IMR-90 (cell line): ENCODE measurements at regions not wholly inside any gene's neighbourhood (a gene's known extent, or its start where the extent isn't known, plus 50 kb on each side); places are given as distances from the start of the nearest gene placed in this dataset.

Experiments used
- ATAC-seq: fragments of 200-7000 bp; cut with Tn5 transposase; 2 replicates; pipeline ENCODE4 v1.9.1; 2020; ENCODE audit warnings: low read depth, mild to moderate bottlenecking, moderate library complexity
- BruUV-seq: library from RNA; stranded (reverse); fragments of 400-500 nt; replicated peaks from 2 replicates; lab custom pipeline; 2021; lab: Mats Ljungman, UMichigan
- CTCF ChIA-PET: fragments of 300-600 bp; formaldehyde crosslinking; extraction: SDS; loops from one replicate; lab custom pipeline; 2021; ENCODE audit warnings: antibody characterized with exemption; lab: Yijun Ruan, JAX
- POLR2A ChIA-PET: fragments of 300-600 bp; sonication (Branson Sonifier 250); formaldehyde crosslinking; loops from one replicate; lab custom pipeline; 2022; ENCODE audit warnings: antibody characterized with exemption; ENCODE audit not compliant: unreplicated experiment; lab: Charles Lee
- DNase-seq: peaks from one replicate; pipeline ENCODE4 v3.0.0; 2013
- H2AFZ ChIP-seq: replicated peaks from 2 replicates; pipeline ENCODE3; 2013; ENCODE audit warnings: low read length, mild to moderate bottlenecking; ENCODE audit not compliant: poor library complexity
- H2AK5ac ChIP-seq: 2 replicates; pipeline ENCODE4 v1.6.1; 2013; ENCODE audit warnings: low read depth, low read length, inconsistent platforms
- H2AK9ac ChIP-seq: replicated peaks from 2 replicates; pipeline ENCODE3; 2013; ENCODE audit warnings: mild to moderate bottlenecking, low read depth, low read length, moderate library complexity; ENCODE audit not compliant: poor library complexity
- H2BK120ac ChIP-seq: 2 replicates; pipeline ENCODE4 v1.6.1; 2013; ENCODE audit warnings: low read depth, low read length, inconsistent platforms
- H2BK15ac ChIP-seq: 3 replicates; pipeline ENCODE4 v1.6.1; 2013; ENCODE audit warnings: low read depth, low read length, inconsistent platforms
- H2BK20ac ChIP-seq: 2 replicates; pipeline ENCODE4 v1.6.1; 2013; ENCODE audit warnings: low read depth, mild to moderate bottlenecking, inconsistent platforms, low read length, moderate library complexity
- H2BK5ac ChIP-seq: 2 replicates; pipeline ENCODE4 v1.6.1; 2013; ENCODE audit warnings: mild to moderate bottlenecking, low read depth, low read length, inconsistent platforms; ENCODE audit not compliant: poor library complexity, severe bottlenecking
- H3K14ac ChIP-seq: replicated peaks from 2 replicates; pipeline ENCODE4 v1.6.1; 2013; ENCODE audit warnings: low read depth, low read length, inconsistent platforms
- H3K18ac ChIP-seq: 2 replicates; pipeline ENCODE4 v1.6.1; 2013; ENCODE audit warnings: low read depth, low read length, control low read depth
- H3K23ac ChIP-seq: 2 replicates; pipeline ENCODE4 v1.6.1; 2013; ENCODE audit warnings: low read depth, low read length, inconsistent platforms
- H3K27ac ChIP-seq: 2 replicates; pipeline ENCODE4 v1.5.1; 2013; ENCODE audit warnings: mild to moderate bottlenecking, control low read depth, low read length; ENCODE audit not compliant: insufficient read depth
- H3K27me3 ChIP-seq: 2 replicates; pipeline ENCODE4 v1.6.1; 2013; ENCODE audit warnings: low read length; ENCODE audit not compliant: control insufficient read depth, insufficient read depth
- H3K36me3 ChIP-seq: 2 replicates; pipeline ENCODE4 v1.6.1; 2013; ENCODE audit warnings: low read length, mixed read lengths; ENCODE audit not compliant: control insufficient read depth, insufficient read depth
- H3K4ac ChIP-seq: 2 replicates; pipeline ENCODE4 v1.6.1; 2013; ENCODE audit warnings: low read depth, low read length, inconsistent platforms
- H3K4me1 ChIP-seq: 2 replicates; pipeline ENCODE4 v1.6.1; 2013; ENCODE audit warnings: low read length, mixed read lengths; ENCODE audit not compliant: control insufficient read depth, insufficient read depth
- H3K4me2 ChIP-seq: 2 replicates; pipeline ENCODE4 v1.6.1; 2013; ENCODE audit warnings: low read depth, mild to moderate bottlenecking, control low read depth, low read length, moderate library complexity
- H3K4me3 ChIP-seq: 2 replicates; pipeline ENCODE4 v1.5.1; 2013; ENCODE audit warnings: low read depth, mild to moderate bottlenecking, control low read depth, low read length, moderate library complexity; ENCODE audit not compliant: insufficient read depth
- H3K56ac ChIP-seq: 2 replicates; pipeline ENCODE4 v1.6.1; 2013; ENCODE audit warnings: low read length, inconsistent platforms; ENCODE audit not compliant: insufficient read depth; ENCODE audit errors: extremely low read depth
- H3K79me1 ChIP-seq, 2 experiments: 2 replicates each; pipeline ENCODE4 v1.6.1; 2013; ENCODE audit warnings: low read length in 2 of 2, inconsistent platforms in 1 of 2, low read depth in 1 of 2
- H3K9ac ChIP-seq: 2 replicates; pipeline ENCODE4 v1.6.1; 2013; ENCODE audit warnings: low read depth, low read length, control low read depth
- H3K9me1 ChIP-seq: 2 replicates; pipeline ENCODE4 v1.6.1; 2013; ENCODE audit warnings: low read length, inconsistent platforms; ENCODE audit not compliant: insufficient read depth
- H3K9me3 ChIP-seq: 2 replicates; pipeline ENCODE4 v1.6.1; 2013; ENCODE audit warnings: low read length; ENCODE audit not compliant: control insufficient read depth, insufficient read depth
- H4K20me1 ChIP-seq: 2 replicates; pipeline ENCODE4 v1.6.1; 2013; ENCODE audit warnings: low read length, inconsistent platforms; ENCODE audit not compliant: insufficient read depth
- H4K5ac ChIP-seq: 2 replicates; pipeline ENCODE4 v1.6.1; 2013; ENCODE audit warnings: mild to moderate bottlenecking, low read depth, low read length, control low read depth
- H4K8ac ChIP-seq, 2 experiments: 2 replicates each; pipeline ENCODE4 v1.6.1; 2013; ENCODE audit warnings: low read depth in 2 of 2, low read length in 2 of 2, control low read depth in 1 of 2, inconsistent platforms in 1 of 2
- H4K91ac ChIP-seq: 2 replicates; pipeline ENCODE4 v1.6.1; 2013; ENCODE audit warnings: low read depth, low read length, inconsistent platforms; ENCODE audit not compliant: insufficient read depth
- BHLHE40 ChIP-seq: fragments of 150-350 bp; IDR thresholded peaks from 2 replicates; pipeline ENCODE4 v1.6.1; 2016; ENCODE audit warnings: mild to moderate bottlenecking, low read depth, low read length
- CEBPB ChIP-seq: IDR thresholded peaks from 2 replicates; pipeline ENCODE4 v1.6.1; 2012; ENCODE audit warnings: low read depth, low read length, improper control_type of control experiment
- CHD1 ChIP-seq: IDR thresholded peaks from 2 replicates; pipeline ENCODE4 v1.6.1; 2012; ENCODE audit warnings: low read depth, low read length, improper control_type of control experiment
- ELK1 ChIP-seq: fragments of 150-350 bp; IDR thresholded peaks from 2 replicates; pipeline ENCODE4 v1.6.1; 2016; ENCODE audit warnings: low read depth, mild to moderate bottlenecking, low read length, moderate library complexity, borderline replicate concordance
- MAFK ChIP-seq: IDR thresholded peaks from 2 replicates; pipeline ENCODE4 v1.6.1; 2012; ENCODE audit warnings: low read depth, low read length, improper control_type of control experiment
- MAZ ChIP-seq: IDR thresholded peaks from 2 replicates; pipeline ENCODE4 v1.6.1; 2012; ENCODE audit warnings: low read depth, mild to moderate bottlenecking, low read length, improper control_type of control experiment, moderate library complexity, borderline replicate concordance
- MXI1 ChIP-seq: IDR thresholded peaks from 2 replicates; pipeline ENCODE4 v1.6.1; 2012; ENCODE audit warnings: low read depth, mild to moderate bottlenecking, low read length, moderate library complexity, borderline replicate concordance
- NFE2L2 ChIP-seq: fragments of 150-350 bp; IDR thresholded peaks from 2 replicates; pipeline ENCODE4 v1.6.1; 2016; ENCODE audit warnings: low read depth, mild to moderate bottlenecking, low read length
- POLR2A ChIP-seq: IDR thresholded peaks from 2 replicates; pipeline ENCODE4 v1.6.1; 2012; ENCODE audit warnings: mild to moderate bottlenecking, low read depth, low read length
- RAD21 ChIP-seq: IDR thresholded peaks from 2 replicates; pipeline ENCODE4 v1.6.1; 2012; ENCODE audit warnings: low read length, improper control_type of control experiment
- RCOR1 ChIP-seq: IDR thresholded peaks from 2 replicates; pipeline ENCODE4 v1.6.1; 2012; ENCODE audit warnings: mild to moderate bottlenecking, low read length, improper control_type of control experiment; ENCODE audit not compliant: insufficient replicate concordance
- RFX5 ChIP-seq: IDR thresholded peaks from 2 replicates; pipeline ENCODE4 v1.8.0; 2012; ENCODE audit warnings: low read depth, mild to moderate bottlenecking, low read length, moderate library complexity
- SMC3 ChIP-seq: fragments of 150-350 bp; IDR thresholded peaks from 2 replicates; pipeline ENCODE4 v1.6.1; 2016; ENCODE audit warnings: low read depth, mild to moderate bottlenecking, antibody characterized with exemption, low read length, moderate library complexity
- USF2 ChIP-seq: fragments of 150-350 bp; IDR thresholded peaks from 2 replicates; pipeline ENCODE4 v1.6.1; 2017; ENCODE audit warnings: mild to moderate bottlenecking, antibody characterized with exemption, low read length, low read depth
- WGBS, 2 experiments: methylation state at CpG; one replicate each; pipeline versions ENCODE4 v1.1.5 to v1.1.7; 2013; ENCODE audit warnings: missing lambda C conversion rate in 2 of 2; ENCODE audit not compliant: insufficient read length in 1 of 2; ENCODE audit errors: extremely low coverage in 2 of 2; 5-methylcytosine and 5-hydroxymethylcytosine counted together
- dilution Hi-C: fragments of 300-500 bp; cut with HindIII; formaldehyde crosslinking; loops from one replicate; pipeline ENCODE4 v1.14.3; 2018; ENCODE audit warnings: low sequenced_read_pairs; ENCODE audit not compliant: unreplicated experiment
- in situ Hi-C: fragments of 300-500 bp; cut with MboI; formaldehyde crosslinking; loops from 3 replicates; pipeline ENCODE4 v1.14.3; 2019; ENCODE audit warnings: low sequenced_read_pairs, inconsistent platforms, mixed read lengths
- intact Hi-C: fragments of 100-400 bp; cut with micrococcal nuclease; formaldehyde crosslinking; loops from 2 replicates; pipeline ENCODE4 v1.10.0; 2022
- TF ChIP-seq, protein P1 (sequence below): conservative IDR thresholded peaks from 2 replicates; pipeline ENCODE4 v1.5.1; 2012; ENCODE audit warnings: mild to moderate bottlenecking, low read depth, low read length, improper control_type of control experiment

DNA sequence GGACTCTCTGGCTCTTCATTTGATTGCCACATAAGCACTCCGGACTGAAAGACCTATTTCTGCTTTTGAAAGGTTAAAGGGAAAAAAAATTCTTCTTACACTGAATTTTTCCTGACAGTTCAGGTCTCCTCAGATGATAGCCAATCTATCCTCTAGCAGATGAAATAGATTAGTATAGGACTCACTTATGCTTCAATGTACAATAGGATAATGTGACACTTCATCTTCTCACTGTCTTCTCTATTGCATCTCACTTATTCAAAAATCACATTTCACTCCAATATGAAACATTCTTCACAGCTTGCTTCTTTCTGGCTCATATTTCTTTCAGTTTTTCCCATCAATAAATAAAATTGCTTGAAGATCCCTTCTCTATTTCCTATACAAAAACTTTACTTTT lies 860.9 kb upstream of the SLITRK6 start:
- H3K4me1 ChIP-seq: no peaks in the 10 kb centered on the region
- no peak overlapping the region for H4K91ac ChIP-seq
- dilution Hi-C loops (no loop called here), in situ Hi-C loops (no loop called here), intact Hi-C loops (no loop called here)
- no peak overlapping the region for H4K8ac ChIP-seq
- peaks cover 1% of the 10 kb centered on the region; the same call in 1 of the 2 replicates for H3K9me3 ChIP-seq
- H2AK5ac ChIP-seq: no peak overlapping the region
- no peak for TF ChIP-seq CHD1
- no peak for TF ChIP-seq MAZ
- TF ChIP-seq MAFK: no peak
- no peak for TF ChIP-seq RFX5
- TF ChIP-seq USF2: no peak
- TF ChIP-seq RAD21: no peak
- no peak for TF ChIP-seq NFE2L2
- no peak for TF ChIP-seq RCOR1
- no peak for TF ChIP-seq MXI1
- TF ChIP-seq CEBPB: no peak
- no peak for TF ChIP-seq POLR2A
- no peak for TF ChIP-seq BHLHE40
- TF ChIP-seq SMC3: no peak
- TF ChIP-seq ELK1: no peak
- TF ChIP-seq, protein P1, sequence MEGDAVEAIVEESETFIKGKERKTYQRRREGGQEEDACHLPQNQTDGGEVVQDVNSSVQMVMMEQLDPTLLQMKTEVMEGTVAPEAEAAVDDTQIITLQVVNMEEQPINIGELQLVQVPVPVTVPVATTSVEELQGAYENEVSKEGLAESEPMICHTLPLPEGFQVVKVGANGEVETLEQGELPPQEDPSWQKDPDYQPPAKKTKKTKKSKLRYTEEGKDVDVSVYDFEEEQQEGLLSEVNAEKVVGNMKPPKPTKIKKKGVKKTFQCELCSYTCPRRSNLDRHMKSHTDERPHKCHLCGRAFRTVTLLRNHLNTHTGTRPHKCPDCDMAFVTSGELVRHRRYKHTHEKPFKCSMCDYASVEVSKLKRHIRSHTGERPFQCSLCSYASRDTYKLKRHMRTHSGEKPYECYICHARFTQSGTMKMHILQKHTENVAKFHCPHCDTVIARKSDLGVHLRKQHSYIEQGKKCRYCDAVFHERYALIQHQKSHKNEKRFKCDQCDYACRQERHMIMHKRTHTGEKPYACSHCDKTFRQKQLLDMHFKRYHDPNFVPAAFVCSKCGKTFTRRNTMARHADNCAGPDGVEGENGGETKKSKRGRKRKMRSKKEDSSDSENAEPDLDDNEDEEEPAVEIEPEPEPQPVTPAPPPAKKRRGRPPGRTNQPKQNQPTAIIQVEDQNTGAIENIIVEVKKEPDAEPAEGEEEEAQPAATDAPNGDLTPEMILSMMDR: no peak
- H3K4me3 ChIP-seq: no peak overlapping the region
- H2BK15ac ChIP-seq: no peak overlapping the region
- BruUV-seq: no TSS peak
- no peaks in the 10 kb centered on the region for H3K9me1 ChIP-seq
- H3K9ac ChIP-seq: no peak overlapping the region
- H3K4me2 ChIP-seq: no peak overlapping the region
- no peak overlapping the region for H4K5ac ChIP-seq
- WGBS, 2 experiments: no CpG with 5 or more reads among the region's 1 CpG
- H3K14ac ChIP-seq: no peak overlapping the region
- H2BK120ac ChIP-seq: no peak overlapping the region
- H3K23ac ChIP-seq: no peak overlapping the region
- H3K36me3 ChIP-seq: no peaks in the 10 kb centered on the region
- H2BK20ac ChIP-seq: no peak overlapping the region
- no peaks in the 10 kb centered on the region for H3K27me3 ChIP-seq
- no peak for DNase-seq
- H2AK9ac ChIP-seq: no peak overlapping the region
- no peak overlapping the region for H2AFZ ChIP-seq
- ATAC-seq: no peak
- H3K18ac ChIP-seq: no peak overlapping the region
- ChIA-PET CTCF (no interaction called here), POLR2A (no interaction called here)
- no peak overlapping the region for H3K56ac ChIP-seq
- no peak overlapping the region for H2BK5ac ChIP-seq
- H3K4ac ChIP-seq: no peak overlapping the region
- no peak overlapping the region for H3K27ac ChIP-seq
- no peaks in the 10 kb centered on the region for H3K79me1 ChIP-seq
- H4K20me1 ChIP-seq: no peaks in the 10 kb centered on the region
